HepG2 (cell line): ENCODE measurements at regions not wholly inside any gene's neighbourhood (a gene's known extent, or its start where the extent isn't known, plus 50 kb on each side); places are given as distances from the start of the nearest gene placed in this dataset.

Source experiments
- AHR ChIP-seq: IDR thresholded peaks from 2 replicates; pipeline ENCODE4 v1.6.1; 2018; ENCODE audit warnings: missing genetic modification reagents, missing compliant biosample characterization
- CBX2 ChIP-seq, 2 experiments: fragments of 200-600 bp in 1 of 2; sonication (generic); formaldehyde crosslinking in 1 of 2; IDR thresholded peaks; 2 replicates each; pipeline versions ENCODE4 v1.7.0 to v1.8.1; 2018 to 2022; ENCODE audit warnings: low read depth in 2 of 2, low read length in 1 of 2, mild to moderate bottlenecking in 1 of 2, missing genetic modification reagents in 1 of 2
- CBX5 ChIP-seq: sonication (generic); formaldehyde crosslinking; IDR thresholded peaks from 2 replicates; pipeline ENCODE4 v1.4.0; 2020; ENCODE audit warnings: missing genetic modification reagents, borderline replicate concordance
- ELK4 ChIP-seq: sonication (generic); formaldehyde crosslinking; IDR thresholded peaks from 2 replicates; pipeline ENCODE4 v1.9.0; 2021; ENCODE audit warnings: missing genetic modification reagents, borderline replicate concordance
- HOXA5 ChIP-seq: sonication (generic); formaldehyde crosslinking; IDR thresholded peaks from 2 replicates; pipeline ENCODE4 v1.4.0; 2020; ENCODE audit warnings: missing genetic modification reagents
- IKZF4 ChIP-seq: sonication (generic); formaldehyde crosslinking; IDR thresholded peaks from 2 replicates; pipeline ENCODE4 v1.5.1; 2020; ENCODE audit warnings: borderline replicate concordance, mild to moderate bottlenecking, low read depth, missing genetic modification reagents; ENCODE audit errors: not compliant biosample characterization
- MXD1 ChIP-seq: sonication (generic); formaldehyde crosslinking; IDR thresholded peaks from 2 replicates; pipeline ENCODE4 v1.4.0; 2020; ENCODE audit warnings: mild to moderate bottlenecking, missing genetic modification reagents
- MXD4 ChIP-seq: IDR thresholded peaks from 2 replicates; pipeline ENCODE4 v1.6.1; 2016; ENCODE audit warnings: mild to moderate bottlenecking, missing biosample characterization, missing genetic modification reagents
- NAIF1 ChIP-seq: sonication (generic); formaldehyde crosslinking; IDR thresholded peaks from 2 replicates; pipeline ENCODE4 v1.5.0; 2020; ENCODE audit warnings: mild to moderate bottlenecking, missing genetic modification reagents, borderline replicate concordance
- NR2C2 ChIP-seq: sonication (generic); formaldehyde crosslinking; IDR thresholded peaks from 2 replicates; pipeline ENCODE4 v1.4.0; 2020; ENCODE audit warnings: missing genetic modification reagents, mild to moderate bottlenecking, moderate library complexity, borderline replicate concordance
- NR3C1 ChIP-seq: sonication (generic); formaldehyde crosslinking; IDR thresholded peaks from 2 replicates; pipeline ENCODE4 v1.4.0; 2020; ENCODE audit warnings: missing genetic modification reagents
- SOX5 ChIP-seq: IDR thresholded peaks from 2 replicates; pipeline ENCODE4 v1.6.1; 2016; ENCODE audit warnings: borderline replicate concordance
- ZBTB34 ChIP-seq: sonication (generic); formaldehyde crosslinking; IDR thresholded peaks from 2 replicates; pipeline ENCODE4 v1.8.0; 2022; ENCODE audit warnings: mild to moderate bottlenecking, missing genetic modification reagents
- ZMYM3 ChIP-seq: sonication (generic); formaldehyde crosslinking; IDR thresholded peaks from 2 replicates; pipeline ENCODE4 v1.5.1; 2020; ENCODE audit warnings: mild to moderate bottlenecking, missing genetic modification reagents
- ZNF160 ChIP-seq: sonication (generic); formaldehyde crosslinking; IDR thresholded peaks from 2 replicates; pipeline ENCODE4 v1.8.0; 2022; ENCODE audit warnings: mild to moderate bottlenecking, inconsistent platforms, missing genetic modification reagents
- ZNF280B ChIP-seq: sonication (generic); formaldehyde crosslinking; IDR thresholded peaks from 2 replicates; pipeline ENCODE4 v1.5.0; 2020; ENCODE audit warnings: missing genetic modification reagents, mild to moderate bottlenecking, borderline replicate concordance
- ZNF329 ChIP-seq: sonication (generic); formaldehyde crosslinking; IDR thresholded peaks from 2 replicates; pipeline ENCODE4 v1.9.0; 2021; ENCODE audit warnings: low read depth, mild to moderate bottlenecking, missing genetic modification reagents
- ZNF557 ChIP-seq: sonication (generic); formaldehyde crosslinking; IDR thresholded peaks from 2 replicates; pipeline ENCODE4 v1.4.0; 2020; ENCODE audit warnings: missing genetic modification reagents
- ZNF576 ChIP-seq: sonication (generic); formaldehyde crosslinking; IDR thresholded peaks from 2 replicates; pipeline ENCODE4 v1.4.0; 2020; ENCODE audit warnings: mild to moderate bottlenecking, missing genetic modification reagents
- ZNF605 ChIP-seq: sonication (generic); formaldehyde crosslinking; IDR thresholded peaks from 2 replicates; pipeline ENCODE4 v1.8.0; 2022; ENCODE audit warnings: mild to moderate bottlenecking, missing genetic modification reagents

GRCh38 chr12:93127582-93128331, 198.7 kb upstream of the EEA1 start (continued):
- TF ChIP-seq ZMYM3 (CRISPR knock-in tag) (peak; percentile 94), NAIF1 (CRISPR knock-in tag) (peak; percentile 99), ZNF280B (no peak; the same call in 1 of the 2 replicates), ZNF329 (CRISPR knock-in tag) (peak; percentile 56; the same call in 1 of the 2 replicates), ELK4 (CRISPR knock-in tag) (no peak), ZBTB34 (CRISPR knock-in tag) (peak; percentile 98), MXD4 (0 out of 2 replicates have a peak, but pooled peaks have one; percentile 67), AHR (CRISPR knock-in tag) (peak; percentile 72; the same call in 1 of the 2 replicates), HOXA5 (CRISPR knock-in tag) (peak; percentile 42), MXD1 (CRISPR knock-in tag) (peak; percentile 51; the same call in 1 of the 2 replicates), SOX5 (peak; percentile 95), CBX2 (IDR thresholded peaks at IDR 0.05; ENCODE audit: low read depth, low read length) (no peak), CBX2 (CRISPR knock-in tag; IDR thresholded peaks at IDR 0.05; ENCODE audit: low read depth) (peak; percentile 84; the same call in 1 of the 2 replicates), ZNF605 (CRISPR knock-in tag) (peak; percentile 64; the same call in 1 of the 2 replicates), NR2C2 (peak; percentile 84; the same call in 1 of the 2 replicates), CBX5 (CRISPR knock-in tag) (peak; percentile 98), ZNF160 (CRISPR knock-in tag) (peak; percentile 87; the same call in 1 of the 2 replicates), ZNF557 (peak; percentile 51; the same call in 1 of the 2 replicates), NR3C1 (no peak), IKZF4 (CRISPR knock-in tag) (peak; percentile 77), ZNF576 (0 out of 2 replicates have a peak, but pooled peaks have one; percentile 34)
